OCI-LY7 (cell line): ENCODE measurements at regions not wholly inside any gene's neighbourhood (a gene's known extent, or its start where the extent isn't known, plus 50 kb on each side); places are given as distances from the start of the nearest gene placed in this dataset.

ENCODE experiments used
- BruUV-seq: library from RNA; stranded (reverse); fragments of 400-500 nt; replicated peaks from 2 replicates; lab custom pipeline; 2021; lab: Mats Ljungman, UMichigan
- CTCF ChIA-PET: fragments of 300-600 bp; sonication (Branson Sonifier 250); formaldehyde crosslinking; loops from one replicate; lab custom pipeline; 2022; ENCODE audit warnings: antibody characterized with exemption; ENCODE audit not compliant: unreplicated experiment; lab: Charles Lee
- POLR2A ChIA-PET: fragments of 300-600 bp; sonication (Branson Sonifier 250); formaldehyde crosslinking; loops from one replicate; lab custom pipeline; 2022; ENCODE audit warnings: antibody characterized with exemption; lab: Charles Lee
- DNase-seq: peaks from one replicate; pipeline ENCODE4 v3.0.0-alpha.2; 2015; ENCODE audit warnings: low spot score
- H2AFZ ChIP-seq: fragments of 200-600 bp; sonication (generic), shearing (Covaris generic); 2 replicates; pipeline ENCODE4 v1.6.1; 2014; ENCODE audit warnings: mild to moderate bottlenecking, antibody characterized with exemption, low read length, moderate library complexity
- H3K27ac ChIP-seq: fragments of 200-600 bp; sonication (generic); 2 replicates; pipeline ENCODE4 v1.5.1; 2014; ENCODE audit warnings: mixed run types, low read depth, mild to moderate bottlenecking, moderate library complexity, low read length, inconsistent platforms; ENCODE audit not compliant: poor library complexity, severe bottlenecking
- H3K36me3 ChIP-seq: fragments of 200-600 bp; sonication (generic); 2 replicates; pipeline ENCODE4 v1.6.1; 2014; ENCODE audit warnings: mild to moderate bottlenecking, antibody characterized with exemption, low read length, moderate library complexity, mixed read lengths; ENCODE audit not compliant: insufficient read depth
- H3K4me1 ChIP-seq: fragments of 200-600 bp; sonication (generic); 2 replicates; pipeline ENCODE4 v1.5.1; 2014; ENCODE audit warnings: mild to moderate bottlenecking, low read length; ENCODE audit not compliant: insufficient read depth, poor library complexity, severe bottlenecking
- H3K4me2 ChIP-seq: fragments of 200-600 bp; sonication (generic); 2 replicates; pipeline ENCODE4 v1.6.1; 2014; ENCODE audit warnings: mild to moderate bottlenecking, low read length
- H3K4me3 ChIP-seq: fragments of 200-600 bp; sonication (generic); 2 replicates; pipeline ENCODE4 v1.5.1; 2014; ENCODE audit warnings: mild to moderate bottlenecking, low read depth, low read length; ENCODE audit not compliant: poor library complexity, severe bottlenecking
- H3K79me2 ChIP-seq: fragments of 200-600 bp; sonication (generic); 2 replicates; pipeline ENCODE4 v1.6.1; 2016; ENCODE audit warnings: low read depth, mild to moderate bottlenecking, low read length, moderate library complexity, mixed read lengths; ENCODE audit not compliant: insufficient read depth
- H3K9me2 ChIP-seq: fragments of 200-600 bp; sonication (generic); 2 replicates; pipeline ENCODE4 v1.6.1; 2016; ENCODE audit warnings: mild to moderate bottlenecking, low read length, mixed read lengths; ENCODE audit not compliant: insufficient read depth
- H3K9me3 ChIP-seq: fragments of 200-600 bp; sonication (generic); 2 replicates; pipeline ENCODE4 v1.6.1; 2014; ENCODE audit warnings: mild to moderate bottlenecking, mixed run types, low read length, mixed read lengths
- H4K20me1 ChIP-seq: fragments of 200-600 bp; sonication (generic); 2 replicates; pipeline ENCODE4 v1.6.1; 2014; ENCODE audit warnings: mild to moderate bottlenecking, antibody characterized with exemption, low read length, moderate library complexity, mixed read lengths; ENCODE audit not compliant: insufficient read depth
- EZH2phosphoT487 ChIP-seq: fragments of 200-600 bp; sonication (generic); IDR thresholded peaks from 2 replicates; pipeline ENCODE4 v1.6.1; 2018; ENCODE audit warnings: low read depth, borderline replicate concordance, mild to moderate bottlenecking, mixed run types, antibody characterized with exemption, low read length, moderate library complexity, mixed read lengths
- intact Hi-C: fragments of 100-400 bp; cut with micrococcal nuclease; formaldehyde crosslinking; loops from one replicate; pipeline ENCODE4 v1.10.0; 2022; ENCODE audit not compliant: unreplicated experiment
- TF ChIP-seq, protein P1 (sequence below): fragments of 200-600 bp; sonication (generic); conservative IDR thresholded peaks from 2 replicates; pipeline ENCODE4 v1.5.1; 2014; ENCODE audit warnings: mild to moderate bottlenecking, antibody characterized with exemption, low read length, moderate library complexity, mixed read lengths

DNA sequence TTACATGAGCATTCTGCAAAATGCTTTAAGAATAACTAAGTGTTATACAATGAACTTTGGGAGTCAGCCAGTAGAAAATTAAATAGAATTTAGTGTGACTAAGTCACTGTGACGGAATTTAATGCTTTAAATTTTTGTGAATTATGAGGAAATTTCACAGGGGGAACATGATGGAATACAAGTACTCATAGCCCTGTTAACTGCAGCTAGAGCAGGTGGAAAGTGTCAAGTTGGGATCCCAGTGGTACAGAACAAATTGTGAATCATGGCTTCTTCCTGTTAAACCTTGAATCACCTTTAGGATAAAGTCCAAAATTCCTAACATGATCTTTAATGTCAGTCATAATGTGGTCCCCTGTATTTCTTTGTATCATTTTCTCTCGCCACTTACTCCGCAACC is 212.2 kb upstream of the CENPE start:
- no peak for TF ChIP-seq EZH2phosphoT487
- TF ChIP-seq, protein P1, sequence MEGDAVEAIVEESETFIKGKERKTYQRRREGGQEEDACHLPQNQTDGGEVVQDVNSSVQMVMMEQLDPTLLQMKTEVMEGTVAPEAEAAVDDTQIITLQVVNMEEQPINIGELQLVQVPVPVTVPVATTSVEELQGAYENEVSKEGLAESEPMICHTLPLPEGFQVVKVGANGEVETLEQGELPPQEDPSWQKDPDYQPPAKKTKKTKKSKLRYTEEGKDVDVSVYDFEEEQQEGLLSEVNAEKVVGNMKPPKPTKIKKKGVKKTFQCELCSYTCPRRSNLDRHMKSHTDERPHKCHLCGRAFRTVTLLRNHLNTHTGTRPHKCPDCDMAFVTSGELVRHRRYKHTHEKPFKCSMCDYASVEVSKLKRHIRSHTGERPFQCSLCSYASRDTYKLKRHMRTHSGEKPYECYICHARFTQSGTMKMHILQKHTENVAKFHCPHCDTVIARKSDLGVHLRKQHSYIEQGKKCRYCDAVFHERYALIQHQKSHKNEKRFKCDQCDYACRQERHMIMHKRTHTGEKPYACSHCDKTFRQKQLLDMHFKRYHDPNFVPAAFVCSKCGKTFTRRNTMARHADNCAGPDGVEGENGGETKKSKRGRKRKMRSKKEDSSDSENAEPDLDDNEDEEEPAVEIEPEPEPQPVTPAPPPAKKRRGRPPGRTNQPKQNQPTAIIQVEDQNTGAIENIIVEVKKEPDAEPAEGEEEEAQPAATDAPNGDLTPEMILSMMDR, result no peak
- Histone ChIP-seq H3K4me3 (no peak overlapping the region), H3K9me3 (no peaks in the 10 kb centered on the region), H3K36me3 (no peaks in the 10 kb centered on the region), H4K20me1 (no peaks in the 10 kb centered on the region), H3K79me2 (no peaks in the 10 kb centered on the region), H3K9me2 (no peaks in the 10 kb centered on the region), H2AFZ (no peak overlapping the region), H3K4me1 (no peaks in the 10 kb centered on the region), H3K4me2 (no peak overlapping the region), H3K27ac (no peak overlapping the region)
- ChIA-PET CTCF (no interaction called here), POLR2A (interaction anchor here (0.5 to 0.7 kb wide), 2 partner anchors 1063 to 1681 kb away, joined by 3 read pairs; no protein-coding TSS in a partner anchor)
- intact Hi-C loops, result no loop called here
- BruUV-seq, result no TSS peak
- no peak for DNase-seq

DNA sequence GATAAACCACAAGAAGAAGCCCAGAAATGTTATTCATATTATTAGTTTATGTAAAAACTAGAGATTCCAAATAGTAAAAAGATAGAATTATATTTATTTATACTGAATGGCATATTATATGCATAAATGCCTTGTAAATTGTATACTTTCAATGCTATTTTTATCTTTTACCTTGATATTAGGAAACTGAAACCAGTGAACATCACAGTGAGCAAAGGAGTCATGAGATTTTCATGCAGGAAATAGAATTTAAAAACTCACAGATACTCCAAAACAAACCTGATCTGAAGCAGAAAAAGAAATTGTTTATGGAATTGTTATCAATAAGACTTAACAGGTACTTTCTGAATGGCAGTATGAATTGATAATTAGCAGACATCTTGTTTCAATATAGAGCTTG is 207.3 kb upstream of the CENPE start:
- DNase-seq, result no peak
- Histone ChIP-seq H3K9me2 (no peaks in the 10 kb centered on the region), H3K27ac (no peak overlapping the region), H4K20me1 (no peaks in the 10 kb centered on the region), H3K4me1 (no peaks in the 10 kb centered on the region), H3K9me3 (no peaks in the 10 kb centered on the region), H3K79me2 (no peaks in the 10 kb centered on the region), H2AFZ (no peak overlapping the region), H3K36me3 (no peaks in the 10 kb centered on the region), H3K4me2 (no peak overlapping the region), H3K4me3 (no peak overlapping the region)
- BruUV-seq, result no TSS peak
- TF ChIP-seq EZH2phosphoT487, result no peak
- TF ChIP-seq, protein P1, result no peak
- POLR2A ChIA-PET, result no interaction called here
- CTCF ChIA-PET, result no interaction called here
- intact Hi-C loops, result no loop called here

DNA sequence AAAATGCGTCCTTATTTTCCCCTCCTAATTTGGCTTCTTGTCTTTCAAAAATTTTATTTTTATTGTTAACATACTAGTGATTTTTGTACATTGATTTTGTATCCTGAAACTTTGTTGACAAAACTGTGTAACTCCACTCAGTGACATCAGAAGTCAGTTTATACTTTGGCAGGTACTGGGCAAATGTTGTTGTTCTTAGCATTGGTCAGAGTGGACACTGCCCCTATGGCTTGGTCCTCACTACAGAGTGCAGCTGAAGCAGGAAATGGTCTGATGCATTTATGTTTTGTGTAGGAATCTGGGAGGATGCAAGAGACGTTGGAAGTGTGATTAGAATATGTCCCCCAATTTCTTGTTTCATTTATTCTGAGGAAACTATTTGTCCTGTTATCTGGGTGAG is 205.5 kb upstream of the CENPE start:
- Histone ChIP-seq H3K36me3 (no peaks in the 10 kb centered on the region), H3K79me2 (no peaks in the 10 kb centered on the region), H3K9me2 (no peaks in the 10 kb centered on the region), H3K9me3 (no peaks in the 10 kb centered on the region), H2AFZ (no peak overlapping the region), H3K27ac (no peak overlapping the region), H4K20me1 (no peaks in the 10 kb centered on the region), H3K4me2 (no peak overlapping the region), H3K4me3 (no peak overlapping the region), H3K4me1 (no peaks in the 10 kb centered on the region)
- TF ChIP-seq EZH2phosphoT487, result no peak
- TF ChIP-seq, protein P1, result no peak
- ChIA-PET CTCF (no interaction called here), POLR2A (no interaction called here)
- DNase-seq, result no peak
- BruUV-seq, result no TSS peak
- intact Hi-C loops, result no loop called here
